Gastrocnemius medialis (tissue), 4 donors: ENCODE measurements at regions not wholly inside any gene's neighbourhood (a gene's known extent, or its start where the extent isn't known, plus 50 kb on each side); places are given as distances from the start of the nearest gene placed in this dataset.

ENCODE experiments used
- ATAC-seq, 2 donors: fragments of 150-250 bp; one replicate each; pipeline ENCODE4 v1.9.1; 2016
- DNase-seq, 2 donors: peaks; one replicate each; pipeline ENCODE4 v3.0.0-alpha.2; 2019
- H3K27ac ChIP-seq, 4 donors: fragments of 200-600 bp; sonication (generic); 1 replicate in 1 of 4; 2 replicates in 3 of 4; pipeline ENCODE4 v1.5.1; 2016 to 2018; ENCODE audit warnings: mild to moderate bottlenecking in 2 of 4, moderate library complexity in 1 of 4
- H3K27me3 ChIP-seq, 3 donors: fragments of 200-600 bp; sonication (generic) in 2 of 3; 1 replicate in 1 of 3; 2 replicates in 2 of 3; pipeline versions ENCODE4 v1.5.1 to v1.6.0; 2016 to 2019; ENCODE audit warnings: mild to moderate bottlenecking in 1 of 3, moderate library complexity in 1 of 3
- H3K36me3 ChIP-seq, 2 donors: fragments of 200-600 bp; sonication (generic) in 1 of 2; one replicate each; pipeline ENCODE4 v1.5.1; 2017 to 2018
- H3K4me1 ChIP-seq, 2 donors: fragments of 200-600 bp; sonication (generic) in 1 of 2; one replicate each; pipeline ENCODE4 v1.5.1; 2016 to 2017; ENCODE audit warnings: mild to moderate bottlenecking in 2 of 2
- H3K4me3 ChIP-seq, 4 donors: fragments of 200-600 bp; sonication (generic) in 3 of 4; 1 replicate in 1 of 4; 2 replicates in 3 of 4; pipeline ENCODE4 v1.5.1; 2016 to 2019; ENCODE audit warnings: mild to moderate bottlenecking in 2 of 4
- H3K9me3 ChIP-seq, 3 donors: fragments of 200-600 bp; sonication (generic) in 2 of 3; 1 replicate in 1 of 3; 2 replicates in 2 of 3; pipeline ENCODE4 v1.5.1; 2016 to 2019
- CTCF ChIP-seq, 5 experiments: fragments of 450-650 bp in 3 of 5; fragments of 200-600 bp in 2 of 5; sonication (generic) in 2 of 5; IDR thresholded peaks in 4 of 5; conservative IDR thresholded peaks in 1 of 5; 1 replicate in 4 of 5; 2 replicates in 1 of 5; pipeline ENCODE4 v1.5.1; 2016 to 2019; ENCODE audit warnings: antibody characterized with exemption in 5 of 5, mild to moderate bottlenecking in 3 of 5, moderate library complexity in 3 of 5
- POLR2A ChIP-seq, 2 donors: fragments of 450-650 bp; IDR thresholded peaks; one replicate each; pipeline ENCODE4 v1.6.1; 2017; ENCODE audit warnings: antibody characterized with exemption in 2 of 2, mild to moderate bottlenecking in 2 of 2, moderate library complexity in 2 of 2
- in situ Hi-C, 4 donors: fragments of 200-750 bp; cut with MboI; loops; one replicate each; pipeline versions ENCODE4 v1.15.0 to v1.8.0; 2017; ENCODE audit warnings: low sequenced_read_pairs in 4 of 4
- intact Hi-C: fragments of 100-400 bp; cut with DNase I; formaldehyde crosslinking; loops from one replicate; pipeline ENCODE4 v1.15.1; 2023; ENCODE audit warnings: low total_unique reads

GRCh38 chr3:165522386-165522785 lies 314.8 kb downstream of the BCHE start:
- no peaks in the 10 kb centered on the region for H3K36me3 ChIP-seq
- no peak overlapping the region for H3K4me3 ChIP-seq
- intact Hi-C loops, result no loop called here
- no peaks in the 10 kb centered on the region for H3K27me3 ChIP-seq
- no peak overlapping the region for H3K27ac ChIP-seq
- H3K9me3 ChIP-seq, result no peaks in the 10 kb centered on the region
- TF ChIP-seq POLR2A (IDR thresholded peaks at IDR 0.05) (no peak), CTCF (IDR thresholded peaks at IDR 0.05 in 4 of 5, conservative IDR thresholded peaks at IDR 0.05 in 1 of 5) (no peak)
- no peak for DNase-seq
- H3K4me1 ChIP-seq, result no peaks in the 10 kb centered on the region
- ATAC-seq, result no peak
- in situ Hi-C loops, result no loop called here

- intact Hi-C loops, result no loop called here
- no peaks in the 10 kb centered on the region for H3K27me3 ChIP-seq
- no peak overlapping the region for H3K4me3 ChIP-seq
- no peak for TF ChIP-seq POLR2A (IDR thresholded peaks at IDR 0.05)
- no peak for TF ChIP-seq CTCF (IDR thresholded peaks at IDR 0.05 in 4 of 5, conservative IDR thresholded peaks at IDR 0.05 in 1 of 5)
- no peaks in the 10 kb centered on the region for H3K36me3 ChIP-seq
- ATAC-seq, result no peak
- H3K9me3 ChIP-seq, result no peaks in the 10 kb centered on the region
- H3K4me1 ChIP-seq, result no peaks in the 10 kb centered on the region
- in situ Hi-C loops, result no loop called here
- no peak for DNase-seq
- H3K27ac ChIP-seq, result no peak overlapping the region
These were observed 315.9 kb downstream of the BCHE start for GRCh38 chr3:165521131-165521871.

- Histone ChIP-seq H3K36me3 (no peaks in the 10 kb centered on the region), H3K27me3 (no peaks in the 10 kb centered on the region), H3K4me1 (no peaks in the 10 kb centered on the region), H3K4me3 (no peak overlapping the region), H3K9me3 (no peaks in the 10 kb centered on the region), H3K27ac (no peak overlapping the region)
- no peak for TF ChIP-seq POLR2A (IDR thresholded peaks at IDR 0.05)
- no peak for TF ChIP-seq CTCF (IDR thresholded peaks at IDR 0.05 in 4 of 5, conservative IDR thresholded peaks at IDR 0.05 in 1 of 5)
- intact Hi-C loops (no loop called here), in situ Hi-C loops (no loop called here)
- no peak for ATAC-seq
- DNase-seq, result no peak
These were observed 317.5 kb downstream of the BCHE start for GRCh38 chr3:165519687-165520086.

GRCh38 chr3:165518346-165518745 lies 318.9 kb downstream of the BCHE start:
- no peak for TF ChIP-seq CTCF (IDR thresholded peaks at IDR 0.05 in 4 of 5, conservative IDR thresholded peaks at IDR 0.05 in 1 of 5)
- Histone ChIP-seq H3K36me3 (no peaks in the 10 kb centered on the region), H3K9me3 (no peaks in the 10 kb centered on the region), H3K27ac (no peak overlapping the region), H3K4me1 (no peaks in the 10 kb centered on the region), H3K4me3 (no peak overlapping the region), H3K27me3 (no peaks in the 10 kb centered on the region)
- no peak for DNase-seq
- ATAC-seq, result no peak
- intact Hi-C loops, result no loop called here
- in situ Hi-C loops, result no loop called here
